ENCODE measurements at regions not wholly inside any gene's neighbourhood (a gene's known extent, or its start where the extent isn't known, plus 50 kb on each side); places are given as distances from the start of the nearest gene placed in this dataset.

DNA sequence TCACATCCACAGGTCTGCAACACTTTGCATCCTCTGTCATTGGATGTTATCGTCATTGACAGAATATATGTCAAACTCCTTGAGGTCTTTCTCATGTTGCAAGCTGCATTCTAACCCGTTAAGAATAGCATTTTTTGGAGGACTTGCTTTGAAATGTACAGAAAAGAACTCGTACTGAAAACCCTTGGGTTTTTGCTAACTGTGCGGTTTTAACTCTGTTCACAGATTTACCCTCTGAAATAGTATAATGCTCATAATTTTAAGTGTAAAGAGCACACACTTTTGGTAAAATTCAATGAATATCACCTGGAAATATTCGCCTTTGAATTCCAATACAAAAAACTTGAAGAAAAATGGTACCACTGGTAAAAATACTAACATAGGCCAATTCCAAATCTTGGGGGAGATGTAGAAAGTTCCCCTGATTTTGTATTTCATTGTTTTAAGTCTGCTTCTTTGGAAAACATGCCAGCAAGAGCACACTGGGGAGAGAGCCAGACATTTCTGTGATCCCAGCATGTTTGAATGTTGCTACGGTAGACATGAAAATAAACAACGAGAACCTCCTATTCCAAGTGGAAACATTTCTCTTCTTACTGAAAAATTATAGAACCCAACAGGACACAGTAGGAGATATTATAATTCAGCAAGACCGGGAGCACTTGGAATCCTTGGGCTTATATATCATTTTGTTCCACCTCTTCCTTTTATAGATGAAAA lies 446.0 kb downstream of the AEBP2 start:
- Mint-ChIP-seq H3K4me3 (no peak overlapping the region), H3K27me3 (ENCODE audit: insufficient read depth) (no peaks in the 10 kb centered on the region; the same call in 1 of the 2 replicates), H3K36me3 (ENCODE audit: low read depth) (no peaks in the 10 kb centered on the region), H3K27ac (no peak overlapping the region), H3K9me3 (no peaks in the 10 kb centered on the region), H3K4me1 (ENCODE audit: low read depth) (no peaks in the 10 kb centered on the region)
- DNase-seq: no peak
- TF ChIP-seq CTCF (IDR thresholded peaks at IDR 0.05): no peak

- H3K4me1 Mint-ChIP-seq (ENCODE audit: low read depth): no peaks in the 10 kb centered on the region
- no peak overlapping the region for H3K27ac Mint-ChIP-seq
- no peak for DNase-seq
- TF ChIP-seq CTCF (IDR thresholded peaks at IDR 0.05): no peak
- H3K36me3 Mint-ChIP-seq (ENCODE audit: low read depth): no peaks in the 10 kb centered on the region
- no peaks in the 10 kb centered on the region for H3K9me3 Mint-ChIP-seq
- H3K4me3 Mint-ChIP-seq: no peak overlapping the region
- no peaks in the 10 kb centered on the region; the same call in 1 of the 2 replicates for H3K27me3 Mint-ChIP-seq (ENCODE audit: insufficient read depth)
Measured at GRCh38 chr12:19886065-19886464, 446.8 kb downstream of the AEBP2 start.

DNA sequence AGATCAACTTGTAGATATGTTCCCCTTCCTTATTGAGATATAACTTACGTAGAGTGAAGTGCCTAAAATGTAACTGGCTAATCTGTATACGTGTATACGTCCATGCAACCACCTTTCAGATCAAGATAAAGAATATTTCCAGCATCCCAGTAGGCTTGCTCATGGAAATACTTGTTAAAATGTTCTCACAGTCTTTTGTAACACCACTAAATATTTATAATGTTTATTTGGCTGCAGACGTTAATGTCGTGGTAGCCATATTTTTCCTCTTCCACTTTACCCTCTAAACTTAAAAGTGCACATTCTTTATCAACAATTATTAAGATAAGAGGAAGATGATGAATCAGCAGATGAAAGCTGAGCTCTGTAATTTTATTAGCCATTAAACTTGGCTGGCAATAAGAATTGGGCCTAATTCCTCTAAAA lies 447.4 kb downstream of the AEBP2 start:
- no peak overlapping the region for H3K27ac Mint-ChIP-seq
- H3K4me3 Mint-ChIP-seq: no peak overlapping the region
- no peaks in the 10 kb centered on the region for H3K36me3 Mint-ChIP-seq (ENCODE audit: low read depth)
- DNase-seq: no peak
- H3K27me3 Mint-ChIP-seq (ENCODE audit: insufficient read depth): no peaks in the 10 kb centered on the region; the same call in 1 of the 2 replicates
- no peaks in the 10 kb centered on the region for H3K9me3 Mint-ChIP-seq
- no peaks in the 10 kb centered on the region for H3K4me1 Mint-ChIP-seq (ENCODE audit: low read depth)
- no peak for TF ChIP-seq CTCF (IDR thresholded peaks at IDR 0.05)

- H3K36me3 Mint-ChIP-seq (ENCODE audit: low read depth): no peaks in the 10 kb centered on the region
Measured at GRCh38 chr12:19890024-19890423, 450.7 kb downstream of the AEBP2 start.

DNA sequence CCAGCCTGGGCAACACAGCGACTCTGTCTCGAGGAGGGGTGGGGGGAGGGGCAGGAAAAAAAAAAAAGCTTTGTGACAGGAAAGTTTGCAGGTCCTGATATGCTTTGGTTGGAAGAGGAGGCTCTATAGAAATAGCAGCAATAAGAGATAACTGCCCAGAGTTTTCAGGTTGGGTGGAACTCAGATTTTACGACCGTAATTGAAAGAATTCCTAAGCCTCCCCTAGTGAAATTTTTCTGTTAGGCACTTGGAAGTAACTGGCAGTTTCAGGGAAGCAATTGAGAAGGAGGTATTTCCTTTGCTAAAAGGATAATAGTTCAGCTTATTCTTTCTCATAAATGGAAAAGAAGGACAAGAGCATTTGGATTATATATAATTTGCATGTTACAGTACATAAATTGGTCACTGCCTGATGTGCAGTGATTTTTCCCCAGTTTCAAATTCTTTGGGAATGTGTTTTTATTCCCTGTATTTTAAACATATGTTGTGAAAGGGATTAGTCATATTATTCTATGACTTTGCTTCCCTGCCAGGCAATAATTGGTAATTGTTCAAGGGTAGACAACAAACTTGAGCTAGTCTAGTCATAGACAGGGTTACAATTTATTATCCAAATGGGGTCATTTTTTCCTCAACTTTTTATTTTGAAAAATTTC lies 452.8 kb downstream of the AEBP2 start:
- Mint-ChIP-seq H3K27me3 (ENCODE audit: insufficient read depth) (no peaks in the 10 kb centered on the region; the same call in 1 of the 2 replicates), H3K4me3 (no peak overlapping the region), H3K4me1 (ENCODE audit: low read depth) (no peaks in the 10 kb centered on the region), H3K9me3 (no peaks in the 10 kb centered on the region; the same call in 1 of the 2 replicates), H3K27ac (no peak overlapping the region), H3K36me3 (ENCODE audit: low read depth) (no peaks in the 10 kb centered on the region)
- no peak for DNase-seq
- no peak for TF ChIP-seq CTCF (IDR thresholded peaks at IDR 0.05)

More at GRCh38 chr12:19890024-19890423, 450.7 kb downstream of the AEBP2 start:
- no peak for DNase-seq
- Mint-ChIP-seq H3K27ac (no peak overlapping the region), H3K4me1 (ENCODE audit: low read depth) (no peaks in the 10 kb centered on the region), H3K4me3 (no peak overlapping the region), H3K27me3 (ENCODE audit: insufficient read depth) (no peaks in the 10 kb centered on the region), H3K9me3 (no peaks in the 10 kb centered on the region; the same call in 1 of the 2 replicates)
- no peak for TF ChIP-seq CTCF (IDR thresholded peaks at IDR 0.05)
